NCI-H2107 treated with DMSO at 0.1 percent for 48 hours (cell line): ENCODE measurements at regions not wholly inside any gene's neighbourhood (a gene's known extent, or its start where the extent isn't known, plus 50 kb on each side); places are given as distances from the start of the nearest gene placed in this dataset.

Source experiments
- DNase-seq: peaks from one replicate; lab custom pipeline; 2025; ENCODE audit not compliant: unreplicated experiment; lab: John Stamatoyannopoulos, UW

DNA sequence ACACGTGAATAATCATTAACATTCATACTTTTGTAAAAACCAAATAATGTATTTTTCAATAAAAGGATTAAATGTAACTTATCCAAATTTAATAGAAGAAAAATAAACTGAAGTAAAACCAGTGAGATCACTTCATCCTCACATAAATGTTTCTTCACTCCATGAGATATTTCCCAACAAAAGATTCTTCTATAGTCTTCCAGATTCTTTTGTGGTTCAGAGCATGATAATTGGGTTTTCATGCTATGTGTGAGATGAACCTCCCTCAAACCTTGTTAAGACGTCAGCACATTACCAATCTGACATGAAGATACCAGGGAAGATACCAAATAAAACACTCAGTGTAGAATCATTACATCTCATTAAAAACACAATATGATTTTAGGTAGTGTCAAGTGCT, 62.9 kb upstream of the OXGR1 start:
- DNase-seq: no peak

DNA sequence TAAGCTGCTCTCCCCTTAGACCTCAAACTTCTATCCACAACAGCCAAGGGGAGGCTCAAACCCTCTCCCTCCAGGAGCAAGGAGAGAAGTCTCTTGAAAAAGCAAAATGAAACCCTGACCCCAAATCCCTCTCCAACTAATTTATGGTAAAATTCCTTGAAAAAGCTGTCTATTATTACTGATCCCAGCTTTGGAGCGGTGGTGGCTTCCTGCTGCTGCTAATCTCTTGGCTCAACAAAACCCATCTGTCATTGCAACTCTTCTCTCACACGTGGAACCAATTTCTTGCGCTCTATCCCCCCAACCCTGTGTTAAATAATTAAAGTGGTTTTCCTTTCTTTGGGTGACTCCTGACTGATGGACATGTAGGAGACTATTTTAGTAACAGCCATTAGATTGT, 64.1 kb upstream of the OXGR1 start:
- DNase-seq: no peak

DNA sequence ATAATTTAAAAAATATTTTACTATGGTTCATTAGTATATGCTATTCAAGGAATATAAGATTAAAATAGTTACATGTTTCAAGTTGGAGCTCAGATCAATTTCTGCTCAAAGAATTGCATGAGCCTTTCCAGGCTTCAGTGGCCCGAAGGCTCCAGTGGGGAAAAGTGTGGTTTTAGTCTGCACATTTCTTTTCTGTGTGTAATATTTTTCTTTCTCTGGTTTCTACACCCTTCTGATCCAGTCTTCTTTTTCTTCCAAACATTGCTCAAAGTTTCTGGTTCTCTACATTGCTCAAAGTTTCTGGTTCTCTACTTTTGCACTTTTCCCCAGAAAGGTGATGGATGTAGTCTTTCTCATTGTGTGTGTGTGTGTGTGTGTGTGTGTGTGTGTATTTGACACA, 64.7 kb upstream of the OXGR1 start:
- DNase-seq: no peak

DNA sequence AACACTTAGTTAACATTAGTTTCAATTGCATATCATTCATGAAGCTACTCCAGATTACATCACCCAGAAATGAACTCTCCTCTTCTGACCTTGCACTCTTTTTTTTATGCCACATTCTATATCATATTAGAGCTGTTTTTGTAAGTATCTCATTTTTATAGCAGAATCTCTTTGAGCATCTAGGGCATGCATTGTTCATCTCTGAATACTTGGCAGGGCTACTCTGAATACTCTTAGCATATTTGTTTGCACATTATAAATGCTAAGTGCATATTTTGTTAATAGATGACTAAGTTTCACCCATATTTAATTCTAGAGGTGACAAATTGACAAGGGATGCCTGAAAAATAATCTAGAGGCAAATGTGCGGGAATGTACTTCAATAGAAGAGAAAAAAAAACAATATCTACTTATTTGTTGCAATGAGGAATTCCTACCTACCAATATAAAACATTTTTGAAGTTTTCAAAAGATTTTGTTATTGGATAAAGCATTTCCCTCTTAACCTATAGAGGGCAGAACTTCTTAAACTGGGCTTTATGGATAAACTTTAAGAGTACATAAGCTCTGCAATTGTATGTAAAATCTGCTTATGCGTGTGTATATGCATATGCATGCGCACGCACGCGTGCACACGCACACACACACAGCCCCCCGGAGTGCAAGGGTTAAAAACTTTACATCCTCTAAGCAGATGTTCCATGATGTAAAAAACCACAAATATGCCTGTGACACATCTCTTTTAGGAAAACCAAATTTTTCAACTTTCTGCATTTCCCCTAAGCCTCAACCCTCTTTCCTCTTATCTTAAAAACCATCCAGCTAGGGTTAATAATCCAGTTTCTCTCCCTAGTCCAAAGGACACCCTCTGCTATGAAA, 73.0 kb upstream of the OXGR1 start:
- DNase-seq: no peak

DNA sequence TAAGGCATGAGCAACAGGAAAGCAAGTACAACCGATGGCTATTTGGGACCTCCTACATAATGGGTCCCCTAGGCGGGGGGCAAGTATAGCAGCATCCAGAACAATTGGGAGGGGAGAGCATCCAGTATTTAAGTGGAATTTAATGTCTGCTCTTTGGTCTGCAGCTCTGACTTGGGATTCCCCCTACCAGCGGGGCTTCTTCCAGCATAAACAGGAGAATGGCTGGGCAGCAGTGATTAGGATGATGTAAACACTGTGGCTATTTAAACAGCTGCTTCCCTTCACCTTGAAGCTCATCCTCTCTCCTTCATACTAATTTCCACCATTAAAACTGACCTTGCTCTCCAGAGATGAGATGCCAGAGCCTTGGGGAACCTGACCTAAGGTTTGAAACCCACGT, 73.9 kb upstream of the OXGR1 start:
- no peak for DNase-seq

DNA sequence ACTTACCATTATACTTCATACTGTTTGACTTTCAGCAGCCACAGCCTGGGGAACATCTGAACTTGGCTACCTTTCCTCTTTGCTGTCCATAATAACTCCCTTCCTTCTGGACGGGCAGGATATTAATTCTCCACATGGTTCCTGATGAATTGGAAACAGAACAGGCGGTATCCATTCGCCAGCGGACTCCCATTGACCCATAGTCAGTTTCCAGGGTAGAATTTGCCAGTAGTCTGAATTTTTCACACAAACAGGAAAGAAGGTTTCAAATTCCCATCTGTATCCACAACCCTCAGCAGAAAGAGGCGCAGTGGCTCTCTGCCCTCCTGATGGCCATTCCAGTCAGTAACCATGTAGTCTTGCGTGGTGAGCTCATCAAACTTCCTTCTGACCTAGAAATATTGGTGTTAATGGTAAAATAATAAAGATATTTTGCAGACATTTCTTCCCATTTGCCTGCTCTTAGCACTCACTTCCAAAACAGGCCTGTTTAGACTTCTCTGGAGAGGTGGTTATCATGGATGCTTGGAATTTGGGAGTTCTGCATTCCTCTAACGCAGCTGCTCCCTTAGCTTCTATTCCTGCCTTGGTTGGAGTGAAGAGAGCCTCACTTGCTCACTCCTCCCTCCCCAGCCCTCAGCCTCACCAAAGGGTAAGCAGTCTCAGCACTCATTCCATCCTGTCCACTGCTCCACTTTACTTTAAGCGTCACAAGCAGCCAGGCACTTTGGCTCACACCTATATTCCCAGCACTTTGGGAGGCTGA, 75.0 kb upstream of the OXGR1 start:
- no peak for DNase-seq

DNA sequence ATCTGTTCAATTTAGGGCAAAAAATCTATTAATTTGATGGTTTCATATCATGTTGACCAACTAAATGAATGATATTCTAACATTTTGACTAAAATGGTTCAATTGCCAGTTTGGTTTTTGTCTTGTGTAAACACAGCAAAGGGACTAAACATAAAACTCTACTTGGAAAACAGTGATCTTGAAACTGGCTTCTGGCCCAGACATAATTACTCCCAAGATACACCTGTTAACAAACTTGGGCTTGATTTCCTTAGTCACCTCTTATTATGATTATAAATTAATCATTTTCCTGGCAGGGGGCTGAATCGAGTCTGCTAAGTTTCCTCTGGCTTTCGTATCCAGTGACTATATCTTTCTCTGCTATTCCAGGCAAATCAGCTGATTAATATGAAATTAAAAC, 78.0 kb upstream of the OXGR1 start:
- no peak for DNase-seq

DNA sequence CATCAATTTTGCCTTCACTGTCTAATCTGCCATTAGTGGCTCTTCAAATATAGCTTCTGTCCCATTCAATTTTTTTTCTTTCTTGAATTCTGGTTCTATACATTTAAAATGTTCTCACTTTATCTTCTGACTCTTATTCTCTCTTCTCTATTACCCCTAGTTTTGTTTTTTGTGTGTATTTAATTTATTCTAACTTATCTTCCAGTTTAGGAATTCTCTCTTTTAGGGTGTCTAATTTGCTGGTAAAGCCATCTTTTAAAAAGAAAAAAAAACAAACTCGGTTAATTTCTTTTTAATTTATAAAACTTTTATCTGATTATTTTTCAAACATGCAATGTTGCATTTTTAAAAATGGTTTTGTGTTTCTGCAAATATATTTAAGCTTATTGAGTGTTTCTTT, 80.3 kb upstream of the OXGR1 start:
- no peak for DNase-seq

DNA sequence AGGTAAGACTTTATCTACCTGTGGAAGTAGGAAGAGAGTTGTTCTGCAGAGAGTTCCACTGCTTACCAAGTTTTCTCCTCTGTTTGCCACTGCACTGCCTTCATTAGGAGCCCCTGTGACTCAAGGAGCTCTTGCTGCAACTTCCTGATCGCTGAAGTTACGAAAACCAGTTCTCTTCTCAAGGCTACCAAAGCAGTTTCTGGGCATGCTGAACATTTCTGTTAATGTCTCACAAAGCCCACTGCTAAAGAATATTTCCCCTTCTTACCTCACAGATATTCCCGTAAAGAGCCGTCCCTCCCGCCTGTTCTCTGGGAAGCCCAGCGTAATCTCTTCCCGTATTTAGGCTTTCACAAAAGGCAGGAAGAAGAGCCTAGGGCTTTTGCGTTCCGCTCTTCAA, 82.6 kb upstream of the OXGR1 start:
- no peak for DNase-seq

DNA sequence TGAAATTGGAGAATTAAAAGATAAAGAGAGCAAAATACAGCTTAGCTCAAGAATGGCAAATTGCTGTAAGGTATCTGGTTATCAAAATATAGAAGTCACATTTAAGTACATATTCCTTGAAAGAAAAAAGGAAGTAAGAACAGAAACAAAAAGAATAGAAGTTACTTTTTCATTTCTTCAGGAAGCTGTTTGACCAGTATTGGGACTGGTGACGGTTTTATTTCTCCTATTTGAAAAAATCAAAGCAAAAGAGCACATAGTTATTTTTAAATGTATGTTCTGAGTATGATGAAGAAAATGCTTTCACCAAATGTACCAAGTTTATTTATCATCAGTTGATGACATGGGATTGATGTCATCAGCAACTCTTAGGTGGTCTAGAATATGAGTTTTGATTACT, 83.1 kb upstream of the OXGR1 start:
- DNase-seq: no peak

DNA sequence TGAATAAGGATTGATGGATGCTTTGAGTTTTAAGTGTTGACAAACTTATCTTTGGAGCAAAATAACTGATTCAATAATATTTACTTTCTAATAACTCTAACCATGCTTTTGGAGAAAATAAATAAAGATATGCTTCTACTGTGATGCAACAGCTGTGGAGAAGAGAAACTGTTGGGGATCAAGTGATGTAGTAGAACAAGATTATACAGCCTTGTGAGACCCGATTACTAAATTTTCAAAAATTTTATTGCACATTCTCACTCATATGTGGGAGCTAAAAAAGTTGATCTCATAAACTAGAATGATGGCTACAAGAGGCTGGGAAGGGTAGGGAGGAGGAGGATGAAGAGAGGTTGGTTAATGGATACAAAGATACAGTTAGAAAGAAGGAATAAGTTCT, 85.5 kb upstream of the OXGR1 start:
- DNase-seq: no peak

DNA sequence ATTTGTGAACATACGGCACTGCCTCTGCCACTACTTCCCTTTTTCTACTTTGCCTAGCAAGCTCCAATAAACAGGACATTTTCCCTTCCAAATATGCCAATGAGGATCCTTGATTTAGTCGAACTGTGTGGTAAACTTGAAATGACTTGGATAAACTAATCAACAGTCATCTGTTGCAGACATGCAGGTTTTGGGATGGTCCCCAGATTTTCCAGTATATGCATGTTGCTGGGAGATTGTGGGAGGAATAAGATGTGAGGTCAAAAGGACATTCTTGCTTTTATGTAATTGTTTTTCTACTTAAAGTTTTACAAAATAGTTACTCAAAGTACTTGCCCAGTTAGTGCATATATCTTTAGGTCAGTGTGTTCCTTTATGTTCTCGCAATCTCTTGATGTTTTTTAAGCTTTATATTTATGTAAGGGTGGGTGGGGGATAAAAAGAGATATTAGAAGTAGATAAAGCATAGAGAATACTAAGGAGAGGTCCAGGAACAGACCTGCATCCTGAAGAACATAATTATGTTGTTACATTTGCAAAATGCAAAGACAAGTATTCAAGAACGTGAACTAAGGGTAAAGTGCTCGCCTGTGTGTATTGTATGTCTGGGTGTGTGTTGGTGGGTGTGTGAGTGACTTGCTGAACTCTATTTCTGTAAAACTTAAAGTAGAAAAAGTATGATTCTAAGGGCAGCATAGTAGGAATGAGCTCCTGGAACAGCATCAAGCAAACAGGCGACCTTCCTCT, 88.4 kb upstream of the OXGR1 start:
- no peak for DNase-seq

DNA sequence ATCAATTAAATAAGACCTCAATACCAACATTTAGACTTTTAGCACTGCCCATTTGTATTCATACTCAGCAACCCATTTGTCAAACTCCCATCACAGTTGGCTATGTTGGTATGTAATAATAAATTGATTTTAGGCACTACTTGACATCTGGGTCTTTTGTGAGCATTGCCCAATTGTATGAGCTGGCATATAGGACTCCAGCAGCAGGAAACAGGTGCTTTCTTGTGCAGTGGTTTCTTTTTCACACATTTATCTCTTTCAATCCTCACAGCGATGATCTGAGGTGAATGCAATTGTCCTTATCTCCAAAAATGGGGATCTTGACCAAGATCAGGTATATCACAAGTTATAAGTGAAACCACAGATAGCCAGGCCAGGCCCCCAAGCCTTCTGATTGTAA, 96.9 kb upstream of the OXGR1 start:
- DNase-seq: no peak

DNA sequence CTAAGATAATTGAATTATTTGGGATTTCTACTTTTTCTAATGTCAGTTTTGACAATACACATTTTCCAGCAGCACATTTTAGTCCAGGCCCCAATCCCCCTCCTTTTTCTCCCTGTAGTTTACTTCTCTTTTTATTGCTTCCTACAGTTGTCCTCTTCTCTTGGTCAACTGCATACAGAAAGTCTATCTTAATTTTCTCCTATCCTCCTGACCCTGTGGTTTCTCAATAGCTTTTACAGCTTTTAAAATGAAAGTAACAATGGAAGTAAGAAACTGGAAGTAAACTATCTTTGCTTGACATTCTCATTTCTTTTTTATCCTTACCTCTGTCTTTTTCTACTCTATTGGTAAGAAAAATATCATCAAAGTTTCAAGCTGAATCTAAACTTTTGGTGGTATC, 106.5 kb upstream of the OXGR1 start:
- no peak for DNase-seq

DNA sequence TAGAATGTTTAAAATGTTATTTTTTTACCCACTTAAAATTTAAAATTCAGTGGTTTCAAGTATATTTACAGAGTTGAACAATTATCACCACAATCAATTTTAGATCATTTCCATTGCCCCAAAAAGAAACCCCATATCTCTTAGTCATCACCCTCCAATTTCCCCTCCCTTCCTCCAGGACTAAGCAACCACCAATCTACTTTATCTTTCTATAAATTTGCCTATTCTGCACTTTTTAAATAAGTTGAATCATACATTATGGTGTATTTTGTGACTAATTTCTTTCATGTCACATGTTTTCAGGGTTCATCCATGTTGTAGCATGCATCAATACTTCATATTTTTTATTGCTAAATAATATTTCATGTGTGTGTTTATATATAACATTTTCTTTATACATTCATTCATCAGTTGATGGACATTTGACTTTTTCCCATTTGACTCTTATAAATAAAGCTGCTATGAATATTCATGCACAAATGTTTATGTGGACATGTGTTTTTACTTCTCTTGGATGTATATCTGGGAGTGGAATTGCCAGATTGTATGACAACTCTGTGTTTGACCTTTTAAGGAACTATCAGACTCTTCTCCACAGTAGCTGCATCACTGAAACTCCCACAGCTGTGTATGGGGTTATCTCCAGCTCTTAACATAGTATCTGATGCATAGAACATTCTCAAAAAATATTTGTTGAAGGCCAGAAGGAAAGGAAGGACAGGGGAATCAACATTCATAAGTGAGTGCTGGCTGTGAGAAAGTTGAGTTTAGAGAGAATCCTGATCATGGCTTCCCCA, 107.8 kb upstream of the OXGR1 start:
- no peak for DNase-seq

DNA sequence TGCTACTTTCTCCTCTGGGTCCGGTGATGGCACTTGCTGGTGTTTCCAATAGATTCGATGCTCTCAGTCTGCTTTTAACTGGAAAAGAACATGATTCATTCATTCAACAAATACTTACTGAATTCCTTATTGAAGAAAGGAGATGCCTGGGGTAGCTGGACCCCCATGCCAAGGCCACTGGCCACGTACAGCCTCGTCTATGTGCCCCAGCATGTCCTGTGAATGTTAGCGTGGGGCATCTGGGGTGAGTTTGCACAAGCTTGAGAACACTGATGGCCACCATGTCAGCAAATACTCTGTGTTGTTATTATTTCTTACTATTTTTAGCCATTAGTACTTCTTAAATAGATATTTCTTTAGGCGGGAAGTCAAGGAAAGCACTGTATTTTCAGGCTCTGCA, 112.0 kb upstream of the OXGR1 start:
- no peak for DNase-seq

DNA sequence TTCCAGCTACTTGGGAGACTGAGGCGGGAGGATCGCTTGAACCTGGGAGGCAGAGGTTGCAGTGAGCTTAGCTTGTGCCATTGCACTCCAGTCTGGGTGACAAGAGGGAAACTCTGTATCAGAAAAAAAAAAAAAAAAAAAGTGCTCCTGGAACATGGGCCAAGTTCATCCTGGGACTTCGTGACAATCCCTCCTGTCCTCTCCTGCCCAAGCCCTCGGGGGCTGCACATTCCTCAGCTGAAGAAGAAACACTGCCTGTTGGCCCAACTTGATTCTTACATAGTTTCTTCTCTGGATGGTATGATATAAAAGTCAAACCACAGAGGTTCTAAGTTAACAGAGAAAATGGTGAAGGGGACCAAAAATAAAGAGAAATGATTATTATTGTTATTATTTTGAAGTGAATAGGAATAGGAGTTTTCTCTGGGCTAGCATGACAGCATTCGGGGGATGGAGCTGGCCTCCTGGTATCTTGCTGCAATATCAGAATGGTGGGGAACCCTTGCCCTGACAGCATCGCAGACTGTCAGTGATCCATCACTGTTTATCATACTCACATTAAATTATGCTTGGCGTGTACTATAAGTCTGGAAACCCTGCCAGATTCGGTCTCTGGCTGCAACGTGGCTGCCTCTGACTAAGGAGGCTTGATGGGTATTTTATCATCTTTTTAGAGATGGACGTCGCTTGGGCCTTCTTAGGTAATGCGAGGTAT, 113.7 kb upstream of the OXGR1 start:
- no peak for DNase-seq

DNA sequence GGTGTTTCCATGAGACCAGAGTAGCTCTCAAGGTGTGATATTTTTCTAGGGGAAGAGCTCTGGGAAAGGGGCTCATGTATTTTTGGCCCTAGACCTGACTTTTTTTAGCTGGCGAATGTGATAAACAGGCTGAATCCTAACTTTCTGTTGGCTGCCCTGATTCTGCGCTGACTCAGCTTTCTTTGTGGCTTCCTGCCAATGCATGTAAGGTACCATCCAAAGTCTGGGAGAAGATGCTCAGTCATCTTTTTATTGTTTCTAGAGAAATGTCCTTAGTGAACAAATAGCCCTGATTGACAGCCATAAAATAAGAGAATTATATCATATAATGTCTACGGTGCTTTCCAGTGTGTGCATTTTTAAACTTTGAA, 113.6 kb upstream of the MBNL2 start:
- no peak for DNase-seq

DNA sequence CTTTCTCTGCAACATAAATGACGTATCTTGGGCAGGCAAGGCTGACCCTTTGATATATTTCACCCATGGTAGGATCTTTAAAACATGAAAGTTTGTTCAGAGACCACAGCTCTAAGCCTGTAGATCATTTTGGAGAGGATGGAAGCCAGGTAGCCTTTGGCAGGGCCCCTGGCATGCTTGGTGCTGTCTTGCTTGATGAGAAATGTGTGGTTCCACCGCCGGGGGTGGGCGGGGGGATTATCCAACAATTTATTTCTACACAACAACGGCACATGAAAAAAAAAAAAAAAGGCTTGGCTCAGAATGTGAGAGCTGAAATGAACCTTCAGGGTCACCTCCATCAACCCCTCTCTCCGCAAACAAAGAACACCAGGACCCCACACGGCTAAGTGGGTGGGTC, 112.9 kb upstream of the MBNL2 start:
- DNase-seq: no peak

DNA sequence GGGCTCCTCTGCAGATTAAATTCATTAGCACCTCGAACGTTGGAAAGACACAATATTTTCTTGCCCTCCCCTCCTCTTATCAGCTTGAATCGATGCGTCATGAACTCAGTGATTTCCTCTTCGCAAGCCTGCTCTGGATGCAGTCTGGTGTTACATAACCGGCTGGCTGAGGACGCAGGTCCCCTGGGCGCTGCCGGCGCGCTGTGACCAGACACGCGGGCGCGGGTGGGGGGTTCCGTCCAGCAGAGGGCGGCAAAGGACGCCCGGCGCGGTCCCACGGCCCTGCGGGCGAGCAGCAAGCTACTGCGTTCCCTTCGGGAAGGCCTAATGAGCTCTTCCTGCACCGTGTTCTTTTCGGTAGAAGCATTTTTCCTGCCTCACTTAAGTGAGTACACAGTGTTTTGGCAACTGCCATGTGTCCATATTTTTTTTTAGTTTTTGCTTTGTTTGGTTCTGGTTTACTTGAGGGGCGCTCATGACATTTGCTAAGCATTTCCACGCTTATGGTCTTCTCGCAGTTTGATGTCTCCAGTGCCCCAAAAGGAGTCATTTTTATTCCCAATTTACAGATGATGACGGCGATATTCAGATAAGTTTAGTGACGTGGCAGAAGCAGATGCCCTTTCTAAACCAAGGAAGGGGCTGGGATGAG, 112.2 kb upstream of the MBNL2 start:
- DNase-seq: peak; percentile 53
